Astrocyte of the cerebellum (primary cell): ENCODE measurements at regions not wholly inside any gene's neighbourhood (a gene's known extent, or its start where the extent isn't known, plus 50 kb on each side); places are given as distances from the start of the nearest gene placed in this dataset.

ENCODE experiments used
- DNase-seq: peaks from one replicate; pipeline ENCODE4 v3.0.0-alpha.2; 2011; ENCODE audit warnings: low read depth
- H3K4me3 ChIP-seq: 2 replicates; pipeline ENCODE4 v1.5.1; 2011; ENCODE audit warnings: mild to moderate bottlenecking, low read depth, low read length, moderate library complexity
- CTCF ChIP-seq: IDR thresholded peaks from 2 replicates; pipeline ENCODE4 v1.5.1; 2012; ENCODE audit warnings: low read length, low read depth, moderate library complexity, mild to moderate bottlenecking; ENCODE audit errors: missing control alignments
- in situ Hi-C: cut with HindIII; loops from 2 replicates; pipeline ENCODE4 v1.10.0; 2017; ENCODE audit warnings: low sequenced_read_pairs

- no peak for TF ChIP-seq CTCF
- in situ Hi-C loops, result no loop called here
Observed at GRCh38 chr4:78721747-78722146, 54.4 kb upstream of the BMP2K start.

DNA sequence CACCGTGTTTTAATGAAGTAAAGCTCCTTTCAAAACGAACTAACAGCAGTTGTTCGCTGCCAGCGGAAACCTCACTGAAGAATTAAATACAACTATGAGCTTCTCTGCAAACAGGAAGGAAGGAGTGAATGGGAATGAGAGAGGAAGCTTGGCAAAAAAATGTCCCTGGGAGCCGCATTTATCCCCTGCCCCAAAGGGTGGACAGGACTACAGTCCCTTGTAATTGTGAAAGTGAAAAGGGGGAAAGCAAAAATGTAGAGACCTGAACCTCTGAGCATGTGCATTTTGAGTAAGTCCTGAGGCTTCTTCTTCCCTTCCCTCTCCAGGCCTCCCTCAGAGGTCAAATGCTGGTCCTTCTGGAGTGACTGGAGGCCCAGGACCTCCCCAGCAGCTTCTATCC, 53.8 kb upstream of the BMP2K start:
- in situ Hi-C loops, result no loop called here
- no peak overlapping the region for H3K4me3 ChIP-seq
- TF ChIP-seq CTCF, result no peak
- no peak for DNase-seq

More at GRCh38 chr4:78721747-78722146, 54.4 kb upstream of the BMP2K start:
- H3K4me3 ChIP-seq, result no peak overlapping the region
- DNase-seq, result no peak

GRCh38 chr4:78722878-78723277, 53.3 kb upstream of the BMP2K start:
- in situ Hi-C loops, result no loop called here
- H3K4me3 ChIP-seq, result no peak overlapping the region
- no peak for TF ChIP-seq CTCF
- no peak for DNase-seq
